ENCODE measurements at regions not wholly inside any gene's neighbourhood (a gene's known extent, or its start where the extent isn't known, plus 50 kb on each side); places are given as distances from the start of the nearest gene placed in this dataset.
"Not testable (repeated sequence)": the region's sequence is repeated elsewhere in the genome, so short reads cannot be mapped to it uniquely, and the experiment has no call there.

GRCh38 chr1:120242582-120242981 lies 66.3 kb upstream of the SEC22B start:
- not testable (repeated sequence) for TF ChIP-seq POLR2A, CTCF (IDR thresholded peaks at IDR 0.05)
